Heart left ventricle (tissue), 16 donors: ENCODE measurements at regions not wholly inside any gene's neighbourhood (a gene's known extent, or its start where the extent isn't known, plus 50 kb on each side); places are given as distances from the start of the nearest gene placed in this dataset.

Experiments used
- ATAC-seq, 4 donors: fragments of 200-7000 bp; cut with Tn5 transposase; one replicate each; pipeline ENCODE4 v1.9.1; 2020 to 2022; ENCODE audit warnings: moderate library complexity in 4 of 4, mild to moderate bottlenecking in 3 of 4, moderate number of reproducible peaks in 1 of 4
- DNase-seq, 5 donors: peaks; one replicate each; pipeline ENCODE4 v3.0.0-alpha.2; 2020
- H3K27ac ChIP-seq, 12 donors: fragments of 200-600 bp; sonication (generic) in 4 of 12; one replicate each; pipeline versions ENCODE4 v1.5.0 to v1.8.0; 2016 to 2022; ENCODE audit warnings: mild to moderate bottlenecking in 2 of 12
- H3K27me3 ChIP-seq, 9 donors: fragments of 200-600 bp; sonication (generic) in 2 of 9; one replicate each; pipeline versions ENCODE4 v1.5.1 to v1.8.0; 2016 to 2022; ENCODE audit warnings: mild to moderate bottlenecking in 3 of 9
- H3K36me3 ChIP-seq, 9 donors: fragments of 200-600 bp; sonication (generic) in 2 of 9; one replicate each; pipeline versions ENCODE4 v1.5.0 to v1.8.0; 2018 to 2022; ENCODE audit warnings: mild to moderate bottlenecking in 2 of 9
- H3K4me1 ChIP-seq, 12 donors: fragments of 200-600 bp; sonication (generic) in 4 of 12; one replicate each; pipeline versions ENCODE4 v1.5.0 to v1.8.0; 2016 to 2022; ENCODE audit warnings: mild to moderate bottlenecking in 3 of 12
- H3K4me3 ChIP-seq, 12 donors: fragments of 200-600 bp; sonication (generic) in 4 of 12; one replicate each; pipeline versions ENCODE4 v1.5.0 to v1.8.0; 2017 to 2022; ENCODE audit warnings: mild to moderate bottlenecking in 9 of 12, moderate library complexity in 4 of 12
- H3K9me3 ChIP-seq, 12 donors: fragments of 200-600 bp; sonication (generic) in 4 of 12; one replicate each; pipeline versions ENCODE4 v1.5.0 to v1.8.0; 2016 to 2022; ENCODE audit warnings: mild to moderate bottlenecking in 1 of 12
- CTCF ChIP-seq, 12 donors: fragments of 200-600 bp; sonication (generic) in 4 of 12; IDR thresholded peaks; one replicate each; pipeline versions ENCODE4 v1.5.0 to v1.8.0; 2018 to 2022; ENCODE audit warnings: antibody characterized with exemption in 12 of 12, mild to moderate bottlenecking in 5 of 12
- POLR2A ChIP-seq, 2 donors: fragments of 450-650 bp; IDR thresholded peaks; one replicate each; pipeline ENCODE4 v1.6.1; 2017; ENCODE audit warnings: antibody characterized with exemption in 2 of 2, mild to moderate bottlenecking in 2 of 2, moderate library complexity in 2 of 2
- WGBS, 4 donors: extraction: QIAGEN DNeasy Blood & Tissue Kit in 2 of 4; methylation state at CpG; one replicate each; pipeline versions ENCODE4 v1.1.5 to v1.1.7; 2013 to 2018; 5-methylcytosine and 5-hydroxymethylcytosine counted together
- intact Hi-C, 10 donors: fragments of 100-400 bp; cut with DNase I; formaldehyde crosslinking; loops; one replicate each; pipeline versions ENCODE4 v1.11.1 to v1.14.2; 2022
- donor health status: ischemic (EF 13 %, LVEDD 7.1; RV severe dilation, severe dysfunction).
- donor health status: healthy with polysubstance abuse.
- donor health status: DM: no; HTN: yes; CAD: no.
- donor health status: DM: no; HTN: no; CAD: no.
- donor health status: ischemic (EF 25% LVEDD 6.9; RV normal size, moderate dysfunction).
- donor health status: ischemic (EF 25% LVEDD 5.7; RV mildly dilated, moderate dysfunction).
- donor health status: healthy.
- donor health status: DM: yes; HTN: yes; CAD: no.
- donor health status: ischemic (EF 35%, LVEDD 5.7; RV mildly dilated, moderate dysfunction).
- donor health status: nonischemic (EF 11% LVEDD 7.7; RV severe dilation, severe dysfunction).
- donor health status: DM: yes; HTN: yes; CAD: no.
- donor health status: PGD.
- donor health status: ischemic (EF 29% LVEDD 5.4; RV normal size, mild dysfunction).
- donor health status: nonischemic (EF 23%, LVEDD 6.1; RV moderate dilation, normal function).

- H3K9me3 ChIP-seq = no peaks in the 10 kb centered on the region
- H3K36me3 ChIP-seq = no peaks in the 10 kb centered on the region
Measured at GRCh38 chr11:131303611-131304119, 66.8 kb upstream of the NTM start.

DNA sequence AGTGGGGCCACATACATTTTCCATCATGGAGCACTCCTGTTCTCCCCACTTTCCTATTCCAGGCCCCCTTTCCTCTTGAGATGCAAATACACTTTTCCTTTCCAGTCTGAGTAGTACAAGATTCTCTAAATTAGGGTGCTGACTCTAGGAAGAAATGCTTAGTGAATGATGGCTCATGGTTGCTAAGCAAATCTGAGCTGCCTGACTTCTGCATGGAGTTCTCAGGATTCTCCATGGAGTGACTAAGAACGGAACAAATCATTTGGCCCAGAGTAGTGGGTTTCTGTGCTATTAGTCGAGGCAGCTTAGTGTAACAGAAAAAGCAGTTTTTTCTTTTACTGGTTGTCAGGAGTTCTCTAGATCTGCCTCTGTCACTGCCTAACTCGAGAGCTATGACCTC lies 65.4 kb upstream of the NTM start:
- TF ChIP-seq POLR2A (IDR thresholded peaks at IDR 0.05) (no peak), CTCF (IDR thresholded peaks at IDR 0.05) (no peak)
- WGBS, 4 donors = 67 to 81% (median 71%) methylated on average over 3 of the region's 3 CpGs
- ATAC-seq (no peak), DNase-seq (no peak)
- intact Hi-C loops = no loop called here
- Histone ChIP-seq H3K27me3 (peaks cover 0 to 40% (median 0%) of the 10 kb centered on the region in 9 donors), H3K4me1 (no peaks in the 10 kb centered on the region), H3K9me3 (no peaks in the 10 kb centered on the region), H3K36me3 (no peaks in the 10 kb centered on the region), H3K4me3 (no peak overlapping the region), H3K27ac (no peak overlapping the region)

More at GRCh38 chr11:131303611-131304119, 66.8 kb upstream of the NTM start:
- WGBS, 4 donors = 71 to 87% (median 77%) methylated on average over 5 of the region's 5 CpGs
- TF ChIP-seq CTCF (IDR thresholded peaks at IDR 0.05) (no peak), POLR2A (IDR thresholded peaks at IDR 0.05) (no peak)
- H3K27me3 ChIP-seq = peaks cover 0 to 35% (median 0%) of the 10 kb centered on the region in 9 donors
- ATAC-seq = no peak
- no peaks in the 10 kb centered on the region for H3K4me1 ChIP-seq
- H3K4me3 ChIP-seq = no peak overlapping the region
- DNase-seq = no peak
- intact Hi-C loops = no loop called here
- no peak overlapping the region for H3K27ac ChIP-seq

- Histone ChIP-seq H3K27me3 (peaks cover 0 to 33% (median 3%) of the 10 kb centered on the region in 9 donors), H3K36me3 (no peaks in the 10 kb centered on the region), H3K4me3 (no peak overlapping the region), H3K4me1 (no peaks in the 10 kb centered on the region), H3K27ac (no peak overlapping the region), H3K9me3 (no peaks in the 10 kb centered on the region)
- intact Hi-C loops = no loop called here
- TF ChIP-seq POLR2A (IDR thresholded peaks at IDR 0.05) (no peak), CTCF (IDR thresholded peaks at IDR 0.05) (no peak)
- DNase-seq (no peak), ATAC-seq (no peak)
- 72 to 80% (median 75%) methylated on average over 6 of the region's 6 CpGs for WGBS, 4 donors
Measured at GRCh38 chr11:131307506-131307905, 62.9 kb upstream of the NTM start.

DNA sequence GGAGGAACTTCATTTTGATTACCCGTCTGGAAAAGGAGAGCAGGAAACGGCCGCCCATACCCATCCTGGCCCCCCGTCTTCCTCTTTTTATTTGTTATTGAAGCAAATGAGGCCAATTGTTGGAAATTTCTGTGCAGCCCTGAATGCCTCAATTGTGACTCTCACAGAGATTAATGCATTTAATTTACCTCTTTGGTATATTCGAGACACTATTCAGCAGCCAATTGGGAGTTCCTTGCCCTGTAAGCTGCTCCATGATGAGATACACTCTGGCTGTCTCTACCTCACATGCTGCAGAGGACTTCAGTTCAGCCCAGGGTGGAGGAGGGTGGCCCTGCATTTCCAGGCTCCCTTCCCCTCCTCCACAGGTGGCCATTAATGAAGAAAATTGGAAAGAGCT lies 60.6 kb upstream of the NTM start:
- ATAC-seq (no peak), DNase-seq (no peak)
- Histone ChIP-seq H3K9me3 (no peaks in the 10 kb centered on the region), H3K27ac (no peak overlapping the region), H3K4me1 (no peaks in the 10 kb centered on the region), H3K27me3 (peaks cover 0 to 33% (median 0%) of the 10 kb centered on the region in 9 donors), H3K4me3 (no peak overlapping the region), H3K36me3 (no peaks in the 10 kb centered on the region)
- intact Hi-C loops = no loop called here
- TF ChIP-seq CTCF (IDR thresholded peaks at IDR 0.05) = no peak
- no peak for TF ChIP-seq POLR2A (IDR thresholded peaks at IDR 0.05)
- WGBS, 4 donors = 57 to 76% (median 68%) methylated on average over 5 of the region's 5 CpGs
